ENCODE measurements at regions not wholly inside any gene's neighbourhood (a gene's known extent, or its start where the extent isn't known, plus 50 kb on each side); places are given as distances from the start of the nearest gene placed in this dataset.

GRCh38 chr15:93619597-93619996 is 530.6 kb upstream of the RGMA start:
- H3K4ac ChIP-seq (replicated peaks; ENCODE audit: insufficient read length, low read depth, low read length), result no peak overlapping the region
- no peak overlapping the region for H3K4me3 ChIP-seq (ENCODE audit: extremely low read depth in 1 of 4, insufficient read depth in 2 of 4, low read depth in 3 of 4, low read length in 4 of 4)
- no peaks in the 10 kb centered on the region for H3K36me3 ChIP-seq (ENCODE audit: control insufficient read depth in 2 of 4, insufficient read depth in 4 of 4, low read length in 3 of 4)
- WGBS, 2 experiments (ENCODE audit: extremely low coverage in 1 of 2, insufficient coverage in 1 of 2, insufficient read length in 1 of 2, insufficient replicate concordance in 2 of 2, low coverage in 1 of 2, low lambda C conversion rate in 2 of 2, missing lambda C conversion rate in 1 of 2), result 69% methylated on average over 5 of the region's 5 CpGs; no CpG with 5 or more reads in 1 of the 2 experiments
- no peak overlapping the region for H2BK12ac ChIP-seq (ENCODE audit: low read depth, low read length)
- H3K79me2 ChIP-seq (ENCODE audit: control insufficient read depth in 1 of 2, insufficient read depth in 2 of 2, low read length in 2 of 2), result no peaks in the 10 kb centered on the region
- H2BK120ac ChIP-seq (replicated peaks; ENCODE audit: low read depth, low read length), result no peak overlapping the region
- no peak overlapping the region for H3K18ac ChIP-seq (ENCODE audit: extremely low read depth, low read length)
- H3K9ac ChIP-seq (replicated peaks in 1 of 4; ENCODE audit: extremely low read depth in 1 of 4, low read depth in 3 of 4, low read length in 3 of 4), result no peak overlapping the region
- H4K91ac ChIP-seq (replicated peaks; ENCODE audit: insufficient read length, low read length), result no peak overlapping the region
- DNase-seq (ENCODE audit: low read depth in 1 of 2, low spot score in 2 of 2) (no peak), FAIRE-seq (no peak)
- H3K23me2 ChIP-seq (ENCODE audit: low read depth, low read length), result no peaks in the 10 kb centered on the region
- H4K20me1 ChIP-seq (replicated peaks in 1 of 2; ENCODE audit: control insufficient read depth in 1 of 2, insufficient read depth in 2 of 2, low read length in 2 of 2), result no peaks in the 10 kb centered on the region
- no peak overlapping the region for H3K4me2 ChIP-seq (ENCODE audit: insufficient read depth in 1 of 2, low read depth in 2 of 2, low read length in 2 of 2)
- no peak overlapping the region for H2AK5ac ChIP-seq (ENCODE audit: low read depth, low read length)
- POLR2A ChIA-PET (ENCODE audit: partially characterized antibody), result interaction anchor here (0.8 kb wide), 1 partner anchor 14 kb away, joined by 3 read pairs; no protein-coding TSS in a partner anchor
- H3K27ac ChIP-seq (ENCODE audit: low read depth, low read length), result no peak overlapping the region
- H3K56ac ChIP-seq (replicated peaks; ENCODE audit: insufficient read length, low read depth, low read length), result no peak overlapping the region
- CTCF ChIA-PET (ENCODE audit: partially characterized antibody), result interaction anchor here (1.4 kb wide), 1 partner anchor 589 kb away, joined by 4 read pairs; no protein-coding TSS in a partner anchor
- TF ChIP-seq MAX (IDR thresholded peaks at IDR 0.05) (no peak), CTCF (IDR thresholded peaks at IDR 0.05; ENCODE audit: control extremely low read depth in 1 of 3, insufficient read depth in 1 of 3, low read depth in 1 of 3, low read length in 3 of 3) (no peak), SP2 (IDR thresholded peaks at IDR 0.05; ENCODE audit: low read length) (no peak), TAF7 (optimal IDR thresholded peaks at IDR 0.05; ENCODE audit: borderline replicate concordance, low read depth, low read length) (no peak), CHD2 (IDR thresholded peaks at IDR 0.05; ENCODE audit: low read length) (no peak), ATF3 (IDR thresholded peaks at IDR 0.05; ENCODE audit: insufficient read depth, low read depth, low read length) (no peak)
- peaks cover 0 to 4% (median 3%) of the 10 kb centered on the region in 4 experiments; a peak in 4 of 7 replicates for H3K4me1 ChIP-seq (replicated peaks in 1 of 4; ENCODE audit: control insufficient read depth in 3 of 4, insufficient read depth in 4 of 4, low read length in 3 of 4)
- H4K5ac ChIP-seq (ENCODE audit: insufficient read length, low read depth, low read length), result no peak overlapping the region
- H3K79me1 ChIP-seq (ENCODE audit: low read depth, low read length), result no peaks in the 10 kb centered on the region
- no peak overlapping the region for H2BK20ac ChIP-seq (ENCODE audit: low read length)
- no peak overlapping the region for H3K14ac ChIP-seq (ENCODE audit: insufficient read length)
- H3K9me3 ChIP-seq (ENCODE audit: insufficient read depth in 2 of 2, low read depth in 1 of 2, low read length in 1 of 2), result no peaks in the 10 kb centered on the region
- no peaks in the 10 kb centered on the region for H3K27me3 ChIP-seq (replicated peaks in 1 of 4; ENCODE audit: control insufficient read depth in 3 of 4, extremely low read depth in 1 of 4, insufficient read depth in 3 of 4, low read length in 3 of 4)
- peak overlapping the region; percentile 92 for H2AFZ ChIP-seq (ENCODE audit: low read length)
- no peak overlapping the region for H4K8ac ChIP-seq (ENCODE audit: extremely low read depth, insufficient read depth, low read length)
- no peak overlapping the region for H2BK15ac ChIP-seq (ENCODE audit: low read length)
- H2BK5ac ChIP-seq (ENCODE audit: low read depth, low read length), result no peak overlapping the region
- no peak overlapping the region for H3K23ac ChIP-seq (ENCODE audit: insufficient read length)

Data from H1 (cell line).